GM23248 (cell line): ENCODE measurements at regions not wholly inside any gene's neighbourhood (a gene's known extent, or its start where the extent isn't known, plus 50 kb on each side); places are given as distances from the start of the nearest gene placed in this dataset.

Experiments used
- EZH2 ChIP-seq: fragments of 200-600 bp; sonication (generic); IDR thresholded peaks from 2 replicates; pipeline ENCODE4 v1.6.1; 2018; ENCODE audit warnings: antibody characterized with exemption, mild to moderate bottlenecking; ENCODE audit not compliant: insufficient read depth, poor library complexity, severe bottlenecking
- EZH2phosphoT487 ChIP-seq: fragments of 200-600 bp; sonication (generic); IDR thresholded peaks from 2 replicates; pipeline ENCODE4 v1.6.1; 2018; ENCODE audit warnings: antibody characterized with exemption, moderate library complexity, mild to moderate bottlenecking, low read depth; ENCODE audit not compliant: insufficient read depth

DNA sequence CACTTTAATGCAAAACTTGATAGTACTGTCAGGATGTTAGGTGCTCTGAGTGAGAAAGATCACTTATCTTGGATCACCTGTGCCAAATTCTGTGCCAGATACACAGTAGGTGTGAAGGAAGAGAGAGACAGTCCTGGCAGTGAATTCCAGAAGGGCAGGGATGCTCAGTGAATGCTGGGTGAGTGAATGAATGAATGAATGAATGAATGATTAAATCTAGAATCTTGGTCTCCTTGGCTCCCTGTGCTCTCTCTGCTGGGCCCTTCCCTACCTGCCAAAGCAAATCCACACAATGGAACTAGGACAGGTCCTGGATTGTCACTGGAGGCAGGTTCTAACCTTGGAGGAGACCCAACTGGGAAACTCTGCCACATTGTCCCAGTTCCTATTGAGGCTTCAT, 117.5 kb upstream of the CXCL14 start:
- no peak for TF ChIP-seq EZH2
- no peak for TF ChIP-seq EZH2phosphoT487
